ENCODE measurements at regions not wholly inside any gene's neighbourhood (a gene's known extent, or its start where the extent isn't known, plus 50 kb on each side); places are given as distances from the start of the nearest gene placed in this dataset.

DNA sequence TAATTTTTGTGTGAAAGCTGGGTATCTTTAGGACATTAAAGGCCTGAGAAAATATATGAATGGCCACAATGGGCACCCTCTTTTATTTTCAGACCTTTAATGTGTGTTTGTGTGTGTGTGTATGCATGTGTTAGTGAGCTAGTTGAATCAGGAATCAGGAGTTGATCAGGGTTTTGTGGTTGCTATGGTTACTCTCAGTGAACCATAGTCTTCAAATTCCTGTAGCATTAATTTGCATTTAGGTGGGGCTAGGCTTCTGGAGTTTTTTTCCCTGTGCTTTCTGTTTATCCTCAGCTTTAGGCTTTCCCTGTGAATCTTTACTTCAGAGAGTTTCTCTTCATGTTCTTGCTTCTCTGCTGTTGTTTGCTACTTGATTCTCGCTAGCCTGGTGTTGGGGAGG, 122.0 kb upstream of the ONECUT1 start:
- Histone ChIP-seq H3K9me3 (ENCODE audit: control insufficient read depth in 4 of 4, insufficient read depth in 3 of 4, low read length in 3 of 4) (peaks cover 0 to 3% (median 0%) of the 10 kb centered on the region in 4 donors), H3K9ac (ENCODE audit: insufficient read depth in 1 of 2, low read length in 2 of 2) (no peak overlapping the region), H3K27ac (ENCODE audit: low read depth in 1 of 2, low read length in 1 of 2) (no peak overlapping the region), H3K36me3 (ENCODE audit: control insufficient read depth in 4 of 4, insufficient read depth in 4 of 4, low read length in 4 of 4) (no peaks in the 10 kb centered on the region), H3K27me3 (ENCODE audit: control insufficient read depth in 3 of 3, insufficient read depth in 3 of 3, low read length in 2 of 3) (no peaks in the 10 kb centered on the region), H3K4me3 (no peak overlapping the region), H3K4me1 (ENCODE audit: control insufficient read depth in 5 of 5, insufficient read depth in 5 of 5, low read length in 5 of 5) (no peaks in the 10 kb centered on the region)
- TF ChIP-seq, protein P1, sequence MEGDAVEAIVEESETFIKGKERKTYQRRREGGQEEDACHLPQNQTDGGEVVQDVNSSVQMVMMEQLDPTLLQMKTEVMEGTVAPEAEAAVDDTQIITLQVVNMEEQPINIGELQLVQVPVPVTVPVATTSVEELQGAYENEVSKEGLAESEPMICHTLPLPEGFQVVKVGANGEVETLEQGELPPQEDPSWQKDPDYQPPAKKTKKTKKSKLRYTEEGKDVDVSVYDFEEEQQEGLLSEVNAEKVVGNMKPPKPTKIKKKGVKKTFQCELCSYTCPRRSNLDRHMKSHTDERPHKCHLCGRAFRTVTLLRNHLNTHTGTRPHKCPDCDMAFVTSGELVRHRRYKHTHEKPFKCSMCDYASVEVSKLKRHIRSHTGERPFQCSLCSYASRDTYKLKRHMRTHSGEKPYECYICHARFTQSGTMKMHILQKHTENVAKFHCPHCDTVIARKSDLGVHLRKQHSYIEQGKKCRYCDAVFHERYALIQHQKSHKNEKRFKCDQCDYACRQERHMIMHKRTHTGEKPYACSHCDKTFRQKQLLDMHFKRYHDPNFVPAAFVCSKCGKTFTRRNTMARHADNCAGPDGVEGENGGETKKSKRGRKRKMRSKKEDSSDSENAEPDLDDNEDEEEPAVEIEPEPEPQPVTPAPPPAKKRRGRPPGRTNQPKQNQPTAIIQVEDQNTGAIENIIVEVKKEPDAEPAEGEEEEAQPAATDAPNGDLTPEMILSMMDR (IDR thresholded peaks at IDR 0.05; ENCODE audit: control extremely low read depth, extremely low read depth) = no peak
- DNase-seq (no peak), ATAC-seq (ENCODE audit: insufficient read depth, low FRiP score) (no peak)
- WGBS, 2 donors = 73 to 89% methylated on average over 1 of the region's 1 CpG

DNA sequence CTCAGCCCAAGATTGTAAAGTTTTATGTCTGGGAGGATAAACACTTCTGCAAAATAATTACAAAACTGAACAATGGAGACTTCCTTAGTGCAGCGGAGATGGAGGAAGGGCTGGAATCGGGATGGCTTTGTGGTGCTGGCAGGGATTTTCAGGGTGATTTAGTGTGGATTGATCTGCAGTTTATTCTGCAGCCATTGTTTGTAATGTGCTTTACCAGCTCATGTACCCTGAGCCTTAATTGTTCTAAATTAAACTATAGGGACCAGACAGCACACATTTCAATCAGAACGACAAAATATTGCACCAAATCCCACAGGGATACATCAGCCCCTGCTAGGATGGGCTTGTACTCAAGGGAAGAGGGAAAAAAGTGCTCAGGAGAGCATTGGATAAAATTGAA, 103.2 kb upstream of the ONECUT1 start:
- Histone ChIP-seq H3K36me3 (ENCODE audit: control insufficient read depth in 4 of 4, insufficient read depth in 4 of 4, low read length in 4 of 4) (no peaks in the 10 kb centered on the region), H3K27ac (ENCODE audit: low read depth in 1 of 2, low read length in 1 of 2) (no peak overlapping the region), H3K4me1 (ENCODE audit: control insufficient read depth in 5 of 5, insufficient read depth in 5 of 5, low read length in 5 of 5) (no peaks in the 10 kb centered on the region), H3K9ac (ENCODE audit: insufficient read depth in 1 of 2, low read length in 2 of 2) (no peak overlapping the region), H3K4me3 (no peak overlapping the region), H3K9me3 (ENCODE audit: control insufficient read depth in 4 of 4, insufficient read depth in 3 of 4, low read length in 3 of 4) (peaks cover 0 to 2% (median 0%) of the 10 kb centered on the region in 4 donors), H3K27me3 (ENCODE audit: control insufficient read depth in 3 of 3, insufficient read depth in 3 of 3, low read length in 2 of 3) (peaks cover 0 to 8% (median 0%) of the 10 kb centered on the region in 3 donors)
- ATAC-seq (ENCODE audit: insufficient read depth, low FRiP score) = no peak
- DNase-seq = no peak
- 32 to 48% methylated on average over 3 of the region's 3 CpGs for WGBS, 2 donors
- TF ChIP-seq, protein P1 (IDR thresholded peaks at IDR 0.05; ENCODE audit: control extremely low read depth, extremely low read depth) = no peak

DNA sequence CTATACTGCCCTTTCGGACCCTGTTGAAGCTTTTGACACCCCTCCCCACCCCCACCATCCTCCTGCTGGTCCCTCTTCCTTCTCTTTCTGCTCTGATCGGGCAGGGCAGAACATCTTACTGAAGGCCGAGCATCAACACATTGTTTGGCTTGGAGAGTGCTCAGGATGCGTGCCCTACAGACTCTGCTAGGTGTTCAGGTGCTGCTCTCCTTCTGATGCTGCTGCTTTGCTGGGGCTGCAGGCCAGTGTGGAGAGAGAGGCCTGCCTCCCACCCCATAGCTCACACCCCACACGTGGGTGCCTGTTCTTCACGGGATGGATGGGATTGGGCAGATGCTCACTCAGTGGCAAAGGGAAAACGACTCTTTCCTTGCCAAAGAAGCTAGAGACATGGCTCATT, 89.8 kb upstream of the ONECUT1 start:
- H3K9ac ChIP-seq (ENCODE audit: insufficient read depth in 1 of 2, low read length in 2 of 2) = no peak overlapping the region
- TF ChIP-seq, protein P1 (IDR thresholded peaks at IDR 0.05; ENCODE audit: control extremely low read depth, extremely low read depth) = no peak
- peaks cover 0 to 37% (median 3%) of the 10 kb centered on the region in 3 donors for H3K27me3 ChIP-seq (ENCODE audit: control insufficient read depth in 3 of 3, insufficient read depth in 3 of 3, low read length in 2 of 3)
- no peak overlapping the region for H3K4me3 ChIP-seq
- DNase-seq (no peak), ATAC-seq (ENCODE audit: insufficient read depth, low FRiP score) (no peak)
- H3K9me3 ChIP-seq (ENCODE audit: control insufficient read depth in 4 of 4, insufficient read depth in 3 of 4, low read length in 3 of 4) = no peaks in the 10 kb centered on the region
- H3K36me3 ChIP-seq (ENCODE audit: control insufficient read depth in 4 of 4, insufficient read depth in 4 of 4, low read length in 4 of 4) = no peaks in the 10 kb centered on the region
- no peaks in the 10 kb centered on the region for H3K4me1 ChIP-seq (ENCODE audit: control insufficient read depth in 5 of 5, insufficient read depth in 5 of 5, low read length in 5 of 5)
- no peak overlapping the region for H3K27ac ChIP-seq (ENCODE audit: low read depth in 1 of 2, low read length in 1 of 2)
- WGBS, 2 donors = 38 to 54% methylated on average over 7 of the region's 7 CpGs

DNA sequence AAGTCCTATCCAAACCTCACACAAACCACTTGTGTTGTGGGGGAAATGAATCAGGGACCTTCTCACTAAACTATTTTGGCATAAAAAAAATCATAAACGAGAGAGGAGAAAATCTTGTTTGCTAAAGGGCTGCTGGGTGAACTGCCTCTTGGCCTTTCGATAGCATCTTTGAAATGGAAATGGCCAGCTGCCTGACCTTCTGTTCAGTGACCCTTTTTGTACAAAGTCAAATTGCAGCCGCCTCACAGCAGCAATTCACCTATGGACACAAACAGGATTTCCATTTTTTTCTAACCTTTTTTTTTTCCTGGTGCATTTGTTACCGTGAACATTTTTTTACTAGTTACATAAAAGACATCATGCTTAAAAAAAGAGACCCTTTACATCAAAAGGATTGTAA, 89.0 kb upstream of the ONECUT1 start:
- DNase-seq (no peak), ATAC-seq (ENCODE audit: insufficient read depth, low FRiP score) (no peak)
- no peak overlapping the region for H3K4me3 ChIP-seq
- no peaks in the 10 kb centered on the region for H3K4me1 ChIP-seq (ENCODE audit: control insufficient read depth in 5 of 5, insufficient read depth in 5 of 5, low read length in 5 of 5)
- peaks cover 0 to 36% (median 5%) of the 10 kb centered on the region in 3 donors for H3K27me3 ChIP-seq (ENCODE audit: control insufficient read depth in 3 of 3, insufficient read depth in 3 of 3, low read length in 2 of 3)
- no peaks in the 10 kb centered on the region for H3K9me3 ChIP-seq (ENCODE audit: control insufficient read depth in 4 of 4, insufficient read depth in 3 of 4, low read length in 3 of 4)
- TF ChIP-seq, protein P1 (IDR thresholded peaks at IDR 0.05; ENCODE audit: control extremely low read depth, extremely low read depth) = no peak
- no peak overlapping the region for H3K9ac ChIP-seq (ENCODE audit: insufficient read depth in 1 of 2, low read length in 2 of 2)
- H3K27ac ChIP-seq (ENCODE audit: low read depth in 1 of 2, low read length in 1 of 2) = no peak overlapping the region
- WGBS, 2 donors = 45 to 54% methylated on average over 4 of the region's 4 CpGs
- no peaks in the 10 kb centered on the region for H3K36me3 ChIP-seq (ENCODE audit: control insufficient read depth in 4 of 4, insufficient read depth in 4 of 4, low read length in 4 of 4)

Measured in lung (tissue), 11 donors.